H9 (cell line): ENCODE measurements at regions not wholly inside any gene's neighbourhood (a gene's known extent, or its start where the extent isn't known, plus 50 kb on each side); places are given as distances from the start of the nearest gene placed in this dataset.

ENCODE experiments used
- DNase-seq: peaks from one replicate; pipeline ENCODE4 v3.0.0-alpha.2; 2017
- H2AFZ ChIP-seq: one replicate; pipeline ENCODE4 v1.6.1; 2013; ENCODE audit warnings: mild to moderate bottlenecking, low read length, control low read depth, moderate library complexity
- H2AK5ac ChIP-seq: 2 replicates; pipeline ENCODE4 v1.6.1; 2013; ENCODE audit warnings: low read length, control low read depth, mixed read lengths; ENCODE audit not compliant: insufficient read length
- H2BK120ac ChIP-seq: one replicate; pipeline ENCODE4 v1.6.1; 2013; ENCODE audit warnings: low read depth, mild to moderate bottlenecking, low read length, control low read depth, inconsistent platforms; ENCODE audit not compliant: poor library complexity, severe bottlenecking
- H2BK12ac ChIP-seq: 2 replicates; pipeline ENCODE4 v1.6.1; 2013; ENCODE audit warnings: low read length, control low read depth, mixed read lengths, low read depth; ENCODE audit not compliant: insufficient read length
- H2BK15ac ChIP-seq: 2 replicates; pipeline ENCODE4 v1.6.1; 2013; ENCODE audit warnings: low read depth, low read length, control low read depth
- H2BK20ac ChIP-seq: one replicate; pipeline ENCODE4 v1.6.1; 2013; ENCODE audit warnings: low read depth, mild to moderate bottlenecking, low read length, control low read depth, inconsistent platforms; ENCODE audit not compliant: poor library complexity, severe bottlenecking
- H2BK5ac ChIP-seq: 2 replicates; pipeline ENCODE4 v1.6.1; 2013; ENCODE audit warnings: low read length, control low read depth, mixed read lengths; ENCODE audit not compliant: insufficient read length
- H3K14ac ChIP-seq: 2 replicates; pipeline ENCODE4 v1.6.1; 2013; ENCODE audit warnings: low read length, control low read depth; ENCODE audit not compliant: insufficient read depth
- H3K18ac ChIP-seq: 2 replicates; pipeline ENCODE4 v1.6.1; 2013; ENCODE audit warnings: low read depth, mild to moderate bottlenecking, mixed read lengths, low read length, control low read depth; ENCODE audit not compliant: insufficient read length
- H3K23ac ChIP-seq: 2 replicates; pipeline ENCODE4 v1.6.1; 2013; ENCODE audit warnings: low read length, control low read depth, mixed read lengths, low read depth; ENCODE audit not compliant: insufficient read length
- H3K23me2 ChIP-seq: 2 replicates; pipeline ENCODE4 v1.6.1; 2013; ENCODE audit warnings: low read depth, mild to moderate bottlenecking, mixed read lengths, low read length, control low read depth; ENCODE audit not compliant: insufficient read length, poor library complexity, severe bottlenecking
- H3K27ac ChIP-seq: 2 replicates; pipeline ENCODE4 v1.5.1; 2013; ENCODE audit warnings: low read length, control low read depth, mixed read lengths, low read depth; ENCODE audit not compliant: insufficient read length
- H3K27me3 ChIP-seq: 2 replicates; pipeline ENCODE4 v1.6.1; 2013; ENCODE audit warnings: low read length, control low read depth, inconsistent platforms; ENCODE audit not compliant: insufficient read depth
- H3K4ac ChIP-seq: 2 replicates; pipeline ENCODE4 v1.6.1; 2013; ENCODE audit warnings: low read depth, mild to moderate bottlenecking, control low read depth, inconsistent platforms, low read length, moderate library complexity
- H3K4me1 ChIP-seq: 2 replicates; pipeline ENCODE4 v1.6.1; 2013; ENCODE audit warnings: low read length, control low read depth, inconsistent platforms; ENCODE audit not compliant: insufficient read depth
- H3K4me2 ChIP-seq: 2 replicates; pipeline ENCODE4 v1.6.1; 2013; ENCODE audit warnings: low read length, control low read depth, mixed read lengths; ENCODE audit not compliant: insufficient read length, insufficient read depth
- H3K56ac ChIP-seq: 2 replicates; pipeline ENCODE4 v1.6.1; 2013; ENCODE audit warnings: low read depth, mild to moderate bottlenecking, mixed read lengths, low read length, control low read depth; ENCODE audit not compliant: insufficient read length
- H3K79me1 ChIP-seq: 2 replicates; pipeline ENCODE4 v1.6.1; 2013; ENCODE audit warnings: low read depth, mild to moderate bottlenecking, moderate library complexity, low read length, control low read depth, inconsistent platforms; ENCODE audit not compliant: insufficient read depth, poor library complexity, severe bottlenecking
- H3K79me2 ChIP-seq: 2 replicates; pipeline ENCODE4 v1.6.1; 2013; ENCODE audit warnings: low read length, control low read depth, inconsistent platforms; ENCODE audit not compliant: insufficient read depth
- H3K9ac ChIP-seq: 2 replicates; pipeline ENCODE4 v1.6.1; 2013; ENCODE audit warnings: low read length, control low read depth, mixed read lengths; ENCODE audit not compliant: insufficient read length; ENCODE audit errors: extremely low read depth
- H3K9me3 ChIP-seq: one replicate; pipeline ENCODE4 v1.6.1; 2013; ENCODE audit warnings: low read depth, low read length, inconsistent platforms; ENCODE audit not compliant: control insufficient read depth
- H3T11ph ChIP-seq: one replicate; pipeline ENCODE4 v1.6.1; 2013; ENCODE audit warnings: mild to moderate bottlenecking, low read length, control low read depth, inconsistent platforms
- H4K20me1 ChIP-seq: one replicate; pipeline ENCODE4 v1.6.1; 2013; ENCODE audit not compliant: control insufficient read depth, insufficient read length, insufficient read depth
- H4K5ac ChIP-seq: 2 replicates; pipeline ENCODE4 v1.6.1; 2013; ENCODE audit warnings: low read depth, mild to moderate bottlenecking, mixed read lengths, low read length, control low read depth; ENCODE audit not compliant: insufficient read length
- H4K8ac ChIP-seq: replicated peaks from 2 replicates; pipeline ENCODE4 v1.6.1; 2013; ENCODE audit warnings: low read length, control low read depth, mixed read lengths, low read depth; ENCODE audit not compliant: insufficient read length
- H4K91ac ChIP-seq: 2 replicates; pipeline ENCODE4 v1.6.1; 2013; ENCODE audit warnings: low read depth, mild to moderate bottlenecking, moderate library complexity, mixed read lengths, low read length, control low read depth; ENCODE audit not compliant: insufficient read length
- H3K27ac Mint-ChIP-seq, 3 experiments: 2 replicates in 2 of 3; 3 replicates in 1 of 3; pipeline ENCODE4 v1.8.0; 2020 to 2021; ENCODE audit warnings: mixed read lengths in 3 of 3, mild to moderate bottlenecking in 1 of 3, moderate library complexity in 1 of 3
- H3K27me3 Mint-ChIP-seq: 2 replicates; pipeline ENCODE4 v1.8.0; 2021; ENCODE audit warnings: low read depth, mild to moderate bottlenecking, moderate library complexity, mixed read lengths
- H3K36me3 Mint-ChIP-seq, 3 experiments: 2 replicates in 2 of 3; 3 replicates in 1 of 3; pipeline ENCODE4 v1.8.0; 2020 to 2021; ENCODE audit warnings: low read depth in 3 of 3, mixed read lengths in 3 of 3; ENCODE audit not compliant: insufficient read depth in 1 of 3
- H3K4me1 Mint-ChIP-seq, 2 experiments: 2 replicates each; pipeline ENCODE4 v1.8.0; 2020; ENCODE audit warnings: mixed read lengths in 2 of 2
- H3K4me3 Mint-ChIP-seq, 2 experiments: 2 replicates in 1 of 2; 3 replicates in 1 of 2; pipeline ENCODE4 v1.8.0; 2020 to 2021; ENCODE audit warnings: mild to moderate bottlenecking in 2 of 2, mixed read lengths in 2 of 2, moderate library complexity in 1 of 2
- H3K9me3 Mint-ChIP-seq, 2 experiments: 2 replicates in 1 of 2; 3 replicates in 1 of 2; pipeline ENCODE4 v1.8.0; 2020; ENCODE audit warnings: mild to moderate bottlenecking in 2 of 2, mixed read lengths in 2 of 2, moderate library complexity in 1 of 2
- CTCF ChIP-seq: fragments of 200-600 bp; sonication (generic); conservative IDR thresholded peaks from 3 replicates; pipeline ENCODE4 v1.8.0; 2021; ENCODE audit warnings: antibody characterized with exemption, mild to moderate bottlenecking
- WGBS: extraction: QIAGEN DNeasy Blood & Tissue Kit; methylation state at CpG from one replicate; pipeline ENCODE4 v1.1.7; 2013; ENCODE audit warnings: missing lambda C conversion rate, low lambda C conversion rate, mixed read lengths; ENCODE audit not compliant: insufficient read length; ENCODE audit errors: extremely low coverage; 5-methylcytosine and 5-hydroxymethylcytosine counted together

DNA sequence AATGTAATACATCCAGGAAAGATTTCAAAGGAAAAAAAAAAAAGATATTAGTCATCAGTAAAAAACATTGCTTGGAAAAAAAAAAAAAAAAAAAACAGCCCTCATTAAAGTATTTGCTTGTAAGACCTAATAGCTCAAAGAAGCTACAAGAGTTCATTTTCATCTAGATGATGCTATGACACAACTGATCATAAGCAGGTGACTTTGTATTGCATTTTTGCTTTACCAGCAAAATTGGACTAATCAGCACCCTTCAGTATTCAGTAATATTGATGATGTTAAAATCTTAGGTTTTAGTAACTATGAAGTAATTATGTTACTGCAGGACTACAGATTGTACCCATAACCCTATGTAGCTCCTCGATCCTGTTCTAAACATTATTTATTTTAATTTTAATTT lies 214.7 kb upstream of the CADM2 start:
- no peaks in the 10 kb centered on the region for H3K23me2 ChIP-seq
- no peaks in the 10 kb centered on the region for H3K4me1 ChIP-seq
- H3K56ac ChIP-seq: no peak overlapping the region
- H2AFZ ChIP-seq: no peak overlapping the region
- no peaks in the 10 kb centered on the region for H3K27me3 ChIP-seq
- H3K79me1 ChIP-seq: no peaks in the 10 kb centered on the region
- no peak overlapping the region for H3T11ph ChIP-seq
- H3K18ac ChIP-seq: no peak overlapping the region
- no peak for DNase-seq
- no peak overlapping the region for H3K14ac ChIP-seq
- TF ChIP-seq CTCF: no peak
- H3K27ac ChIP-seq: no peak overlapping the region
- no peak overlapping the region for H4K91ac ChIP-seq
- no peaks in the 10 kb centered on the region for H3K36me3 Mint-ChIP-seq
- H4K5ac ChIP-seq: no peak overlapping the region
- H3K4me3 Mint-ChIP-seq: no peak overlapping the region
- no peaks in the 10 kb centered on the region for H3K9me3 ChIP-seq
- H3K4me2 ChIP-seq: no peak overlapping the region
- no peak overlapping the region for H3K4ac ChIP-seq
- no peaks in the 10 kb centered on the region for H4K20me1 ChIP-seq
- no peaks in the 10 kb centered on the region for H3K79me2 ChIP-seq
- H3K4me1 Mint-ChIP-seq: peaks cover 2 to 3% of the 10 kb centered on the region in 2 experiments; a peak in 3 of 4 replicates
- no peak overlapping the region for H3K27ac Mint-ChIP-seq
- no peak overlapping the region for H2BK12ac ChIP-seq
- no peak overlapping the region for H2BK120ac ChIP-seq
- WGBS: no CpG with 5 or more reads among the region's 1 CpG
- H3K9ac ChIP-seq: no peak overlapping the region
- H2BK5ac ChIP-seq: no peak overlapping the region
- no peak overlapping the region for H2AK5ac ChIP-seq
- H4K8ac ChIP-seq: no peak overlapping the region
- H3K27me3 Mint-ChIP-seq: no peaks in the 10 kb centered on the region
- H2BK15ac ChIP-seq: no peak overlapping the region
- no peaks in the 10 kb centered on the region for H3K9me3 Mint-ChIP-seq
- H3K23ac ChIP-seq: no peak overlapping the region
- H2BK20ac ChIP-seq: no peak overlapping the region
